Activated CD8-positive, alpha-beta memory T cell treated with anti-CD3 and anti-CD28 coated beads, Interleukin-2, amount 10 ng/mL, durations not matched to agents 7 days and 5 days (primary cell): ENCODE measurements at regions not wholly inside any gene's neighbourhood (a gene's known extent, or its start where the extent isn't known, plus 50 kb on each side); places are given as distances from the start of the nearest gene placed in this dataset.

Experiments
- ATAC-seq: fragments of 150-1000 bp; cut with Tn5 transposase; one replicate; pipeline ENCODE4 v1.10.0; 2021; ENCODE audit warnings: moderate library complexity
- CTCF ChIA-PET: fragments of 350-600 bp; sonication (Branson Sonifier 250); formaldehyde crosslinking; loops from one replicate; lab custom pipeline; 2021; ENCODE audit warnings: antibody characterized with exemption; lab: Charles Lee
- DNase-seq: peaks from one replicate; pipeline ENCODE4 v3.0.0-alpha.2; 2020
- H3K27ac Mint-ChIP-seq: one replicate; pipeline ENCODE4 v1.8.0; 2021; ENCODE audit warnings: mild to moderate bottlenecking, mixed read lengths
- H3K27me3 Mint-ChIP-seq: one replicate; pipeline ENCODE4 v1.8.0; 2021; ENCODE audit warnings: mixed read lengths
- H3K36me3 Mint-ChIP-seq: one replicate; pipeline ENCODE4 v1.8.0; 2021; ENCODE audit warnings: mild to moderate bottlenecking, mixed read lengths
- H3K4me1 Mint-ChIP-seq: one replicate; pipeline ENCODE4 v1.8.0; 2021; ENCODE audit warnings: mixed read lengths
- H3K4me3 Mint-ChIP-seq: one replicate; pipeline ENCODE4 v1.8.0; 2021; ENCODE audit warnings: mild to moderate bottlenecking, moderate library complexity, mixed read lengths
- H3K9me3 Mint-ChIP-seq: one replicate; pipeline ENCODE4 v1.8.0; 2022; ENCODE audit warnings: low read depth, mixed read lengths

DNA sequence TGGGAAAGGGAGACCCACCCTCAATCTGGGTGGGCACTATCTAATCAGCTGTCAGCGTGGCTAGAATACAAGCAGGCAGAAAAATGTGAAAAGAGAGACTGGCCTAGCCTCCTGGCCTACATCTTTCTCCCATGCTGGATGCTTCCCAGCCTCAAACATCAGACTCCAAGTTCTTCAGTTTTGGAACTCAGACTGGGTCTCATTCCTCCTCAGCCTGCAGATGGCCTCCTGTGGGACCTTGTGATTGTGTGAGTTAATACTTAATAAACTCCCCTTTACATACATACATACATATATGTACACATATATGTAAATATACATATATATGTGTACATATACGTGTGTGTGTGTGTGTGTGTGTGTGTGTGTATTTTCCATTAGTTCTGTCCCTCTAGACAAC lies 207.1 kb downstream of the BRINP2 start:
- H3K27ac Mint-ChIP-seq, result no peak overlapping the region
- peaks cover 8% of the 10 kb centered on the region for H3K9me3 Mint-ChIP-seq
- no peaks in the 10 kb centered on the region for H3K27me3 Mint-ChIP-seq
- H3K4me1 Mint-ChIP-seq, result no peaks in the 10 kb centered on the region
- ATAC-seq (no peak), DNase-seq (no peak)
- CTCF ChIA-PET, result no interaction called here
- H3K4me3 Mint-ChIP-seq, result no peak overlapping the region
- no peaks in the 10 kb centered on the region for H3K36me3 Mint-ChIP-seq

DNA sequence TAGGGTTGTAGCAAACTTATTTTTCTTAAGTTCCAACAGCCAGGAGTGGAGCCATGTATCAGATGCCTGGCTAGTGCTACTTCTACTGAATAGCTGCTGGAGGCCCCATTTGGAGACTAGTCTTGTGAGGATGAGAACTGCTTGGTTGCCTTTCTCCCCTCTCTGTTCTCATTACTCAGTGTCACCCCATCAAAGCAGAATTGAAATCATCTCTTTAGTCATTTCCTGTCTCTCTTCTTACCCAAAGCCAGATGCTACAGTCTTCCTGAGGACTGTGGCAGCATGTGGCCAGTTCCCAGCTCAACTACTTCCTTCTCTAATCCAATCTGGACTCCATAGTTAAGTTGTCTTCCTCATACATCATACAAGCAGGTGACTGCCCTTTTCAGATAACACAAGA lies 197.5 kb downstream of the BRINP2 start:
- ATAC-seq, result no peak
- CTCF ChIA-PET, result no interaction called here
- Mint-ChIP-seq H3K27me3 (no peaks in the 10 kb centered on the region), H3K27ac (no peak overlapping the region), H3K4me1 (peaks cover 2% of the 10 kb centered on the region), H3K4me3 (no peak overlapping the region), H3K36me3 (no peaks in the 10 kb centered on the region), H3K9me3 (no peaks in the 10 kb centered on the region)
- no peak for DNase-seq

DNA sequence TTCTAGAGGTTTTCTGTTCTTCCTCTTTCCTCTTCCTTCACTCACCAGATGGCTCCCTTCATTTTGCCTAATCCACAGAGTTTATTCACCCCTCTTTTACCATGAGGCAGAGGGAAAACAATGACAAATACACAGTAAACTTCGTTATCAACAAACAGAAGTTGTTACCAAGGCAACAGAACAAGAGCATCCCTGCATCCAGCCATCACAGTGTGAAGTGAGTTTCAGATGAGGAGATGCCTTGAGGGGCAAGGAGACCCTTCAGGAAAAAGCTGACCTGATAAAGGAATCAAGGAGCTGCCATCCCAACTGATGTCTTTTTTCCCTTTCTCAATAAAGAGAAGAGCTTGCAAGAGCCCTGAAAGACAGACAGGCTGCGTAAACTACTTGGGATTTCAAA lies 195.3 kb downstream of the BRINP2 start:
- H3K36me3 Mint-ChIP-seq, result no peaks in the 10 kb centered on the region
- no peaks in the 10 kb centered on the region for H3K9me3 Mint-ChIP-seq
- ATAC-seq, result no peak
- H3K4me3 Mint-ChIP-seq, result no peak overlapping the region
- CTCF ChIA-PET, result no interaction called here
- no peak overlapping the region for H3K27ac Mint-ChIP-seq
- H3K27me3 Mint-ChIP-seq, result no peaks in the 10 kb centered on the region
- DNase-seq, result no peak
- peaks cover 2% of the 10 kb centered on the region for H3K4me1 Mint-ChIP-seq

DNA sequence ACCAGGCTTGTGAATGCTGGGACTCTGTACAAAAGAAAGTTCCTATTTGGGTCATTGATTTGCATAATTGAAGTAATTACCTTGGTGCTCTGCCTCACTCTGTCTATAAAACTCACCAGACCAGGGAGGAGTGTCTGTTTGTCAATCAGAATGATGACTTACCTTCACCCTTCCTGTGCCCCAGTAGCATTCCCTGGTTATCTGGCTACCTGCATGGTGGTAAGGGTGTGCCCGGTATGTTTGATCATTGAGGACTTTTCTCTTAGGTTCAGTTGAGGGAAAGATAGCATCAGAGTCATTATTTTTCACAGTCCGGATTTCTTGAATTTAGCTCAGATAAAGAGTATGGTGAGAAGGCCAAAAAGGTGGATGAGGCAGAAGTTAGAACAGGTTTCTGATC lies 190.0 kb downstream of the BRINP2 start:
- ATAC-seq (no peak), DNase-seq (no peak)
- no peaks in the 10 kb centered on the region for H3K4me1 Mint-ChIP-seq
- CTCF ChIA-PET, result no interaction called here
- H3K27me3 Mint-ChIP-seq, result no peaks in the 10 kb centered on the region
- H3K9me3 Mint-ChIP-seq, result no peaks in the 10 kb centered on the region
- no peaks in the 10 kb centered on the region for H3K36me3 Mint-ChIP-seq
- no peak overlapping the region for H3K27ac Mint-ChIP-seq
- H3K4me3 Mint-ChIP-seq, result no peak overlapping the region

DNA sequence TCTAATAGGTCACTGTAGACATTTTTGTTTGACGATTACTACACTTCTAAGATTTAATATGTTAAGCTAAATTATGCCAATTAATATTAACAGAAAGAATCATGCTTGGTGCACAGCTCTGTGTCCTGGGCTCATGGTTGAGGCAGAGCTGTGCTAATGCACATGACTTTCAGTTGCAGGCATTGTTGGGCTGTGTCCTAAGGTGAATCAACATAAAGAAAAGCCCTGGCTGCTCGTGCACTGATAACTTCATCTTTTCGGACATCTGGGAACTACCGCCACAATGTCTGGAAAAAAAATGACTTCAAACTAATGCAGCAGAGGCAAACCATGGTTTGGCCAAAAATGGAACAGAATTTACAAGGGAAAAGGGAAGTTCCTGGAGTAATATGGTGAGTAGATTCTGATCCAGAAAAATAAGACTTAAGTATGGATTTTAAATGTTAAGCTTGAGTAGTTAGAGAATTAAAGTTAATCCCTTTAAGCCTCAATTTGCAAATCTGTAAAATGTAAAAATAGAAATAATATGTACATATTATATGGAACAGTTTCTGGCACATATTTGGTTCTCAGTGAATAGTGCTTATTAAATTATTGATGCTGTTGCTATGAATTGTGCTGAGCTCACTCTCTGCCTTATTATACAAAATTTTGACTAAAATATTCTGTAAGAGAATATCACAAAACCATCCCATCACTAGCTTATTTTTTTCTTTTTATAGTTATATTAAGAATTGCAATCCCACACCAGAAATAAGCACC lies 186.1 kb downstream of the BRINP2 start:
- no peak overlapping the region for H3K27ac Mint-ChIP-seq
- DNase-seq, result no peak
- no peaks in the 10 kb centered on the region for H3K4me1 Mint-ChIP-seq
- no peaks in the 10 kb centered on the region for H3K36me3 Mint-ChIP-seq
- H3K9me3 Mint-ChIP-seq, result no peaks in the 10 kb centered on the region
- CTCF ChIA-PET, result no interaction called here
- no peak for ATAC-seq
- H3K4me3 Mint-ChIP-seq, result no peak overlapping the region
- no peaks in the 10 kb centered on the region for H3K27me3 Mint-ChIP-seq

DNA sequence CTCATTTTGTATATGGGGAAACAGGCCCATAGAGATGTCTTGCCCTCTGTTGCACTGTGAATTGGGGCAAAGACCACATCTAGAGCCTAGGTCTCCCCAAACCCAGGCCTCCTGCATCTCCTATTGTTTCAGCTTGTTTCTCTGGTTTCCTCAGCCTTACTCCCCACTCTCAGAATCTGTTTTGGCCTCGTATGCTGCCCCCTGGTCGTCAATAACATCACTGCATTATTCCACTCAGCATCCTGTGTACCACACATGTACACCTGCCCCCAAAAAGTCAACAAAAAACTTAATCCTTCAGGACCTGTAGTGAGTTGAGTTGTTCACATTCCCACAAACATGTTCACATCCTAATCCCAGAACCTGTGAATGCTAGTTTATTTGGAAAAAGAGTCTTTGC lies 184.8 kb downstream of the BRINP2 start:
- no peaks in the 10 kb centered on the region for H3K4me1 Mint-ChIP-seq
- DNase-seq (no peak), ATAC-seq (no peak)
- H3K4me3 Mint-ChIP-seq, result no peak overlapping the region
- CTCF ChIA-PET, result no interaction called here
- H3K27ac Mint-ChIP-seq, result no peak overlapping the region
- no peaks in the 10 kb centered on the region for H3K27me3 Mint-ChIP-seq
- no peaks in the 10 kb centered on the region for H3K36me3 Mint-ChIP-seq
- no peaks in the 10 kb centered on the region for H3K9me3 Mint-ChIP-seq

DNA sequence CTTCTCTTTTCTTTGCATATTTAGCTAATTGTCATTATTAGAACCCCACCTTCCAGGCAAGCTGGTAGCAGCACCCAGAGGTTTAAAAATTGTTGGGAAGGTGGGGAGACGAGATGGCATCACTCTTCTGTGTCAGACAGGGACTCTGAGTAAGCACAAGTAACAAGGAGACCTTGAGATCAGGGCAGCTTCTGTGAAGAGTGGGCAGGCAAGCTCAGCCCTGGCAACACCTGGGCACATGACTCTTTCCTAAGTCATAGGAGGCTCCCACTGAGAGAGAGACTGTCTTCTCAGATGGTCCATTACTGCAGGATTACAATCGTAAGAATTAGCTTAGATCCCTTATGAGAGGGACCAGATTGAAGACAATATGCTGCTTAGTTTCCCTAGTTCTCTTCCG lies 183.5 kb downstream of the BRINP2 start:
- CTCF ChIA-PET, result interaction anchor here (0.6 kb wide), 1 partner anchor 87 kb away, joined by 4 read pairs; no protein-coding TSS in a partner anchor
- H3K4me3 Mint-ChIP-seq, result no peak overlapping the region
- H3K36me3 Mint-ChIP-seq, result no peaks in the 10 kb centered on the region
- no peak overlapping the region for H3K27ac Mint-ChIP-seq
- no peak for DNase-seq
- H3K27me3 Mint-ChIP-seq, result no peaks in the 10 kb centered on the region
- H3K9me3 Mint-ChIP-seq, result no peaks in the 10 kb centered on the region
- H3K4me1 Mint-ChIP-seq, result no peaks in the 10 kb centered on the region
- ATAC-seq, result no peak

DNA sequence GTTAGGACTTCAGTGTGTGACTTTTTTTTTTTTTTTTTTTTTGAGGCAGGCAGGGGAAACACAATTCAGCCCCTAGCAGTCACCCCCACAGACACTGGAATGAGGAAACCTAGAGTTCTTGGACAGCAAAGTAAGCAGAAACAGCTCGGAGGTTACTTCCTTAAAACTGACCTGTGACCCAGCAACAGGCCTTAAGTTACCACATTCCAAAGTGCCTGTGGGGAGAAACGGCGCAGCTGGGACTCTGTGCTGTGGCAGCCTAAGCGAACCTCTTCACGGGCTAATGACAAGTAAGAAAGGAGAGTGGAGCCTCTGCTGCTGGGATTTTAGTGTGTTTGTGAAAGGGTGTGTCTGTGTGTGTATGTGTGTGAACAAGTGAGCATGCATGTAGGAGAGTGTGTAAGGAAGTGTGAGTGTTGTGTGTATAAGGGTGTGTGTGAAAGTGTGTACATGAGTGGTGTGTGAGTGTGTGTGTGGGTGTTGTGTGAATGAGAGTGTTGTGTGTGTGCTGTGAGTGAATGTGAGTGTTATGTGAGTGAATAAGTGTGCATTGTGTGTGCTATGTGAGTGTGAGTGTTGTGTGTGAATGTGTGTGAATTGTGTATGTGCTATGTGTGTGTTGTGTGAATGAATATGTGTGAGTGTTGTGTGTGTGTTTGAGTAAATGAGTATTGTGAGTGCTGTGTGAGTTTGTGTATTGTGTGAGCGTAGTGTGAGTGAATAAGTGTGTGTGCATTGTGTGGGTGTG lies 180.8 kb downstream of the BRINP2 start:
- H3K27me3 Mint-ChIP-seq, result no peaks in the 10 kb centered on the region
- H3K27ac Mint-ChIP-seq, result no peak overlapping the region
- H3K4me1 Mint-ChIP-seq, result no peaks in the 10 kb centered on the region
- ATAC-seq, result no peak
- no peaks in the 10 kb centered on the region for H3K9me3 Mint-ChIP-seq
- no peak overlapping the region for H3K4me3 Mint-ChIP-seq
- CTCF ChIA-PET, result no interaction called here
- no peak for DNase-seq
- H3K36me3 Mint-ChIP-seq, result no peaks in the 10 kb centered on the region

DNA sequence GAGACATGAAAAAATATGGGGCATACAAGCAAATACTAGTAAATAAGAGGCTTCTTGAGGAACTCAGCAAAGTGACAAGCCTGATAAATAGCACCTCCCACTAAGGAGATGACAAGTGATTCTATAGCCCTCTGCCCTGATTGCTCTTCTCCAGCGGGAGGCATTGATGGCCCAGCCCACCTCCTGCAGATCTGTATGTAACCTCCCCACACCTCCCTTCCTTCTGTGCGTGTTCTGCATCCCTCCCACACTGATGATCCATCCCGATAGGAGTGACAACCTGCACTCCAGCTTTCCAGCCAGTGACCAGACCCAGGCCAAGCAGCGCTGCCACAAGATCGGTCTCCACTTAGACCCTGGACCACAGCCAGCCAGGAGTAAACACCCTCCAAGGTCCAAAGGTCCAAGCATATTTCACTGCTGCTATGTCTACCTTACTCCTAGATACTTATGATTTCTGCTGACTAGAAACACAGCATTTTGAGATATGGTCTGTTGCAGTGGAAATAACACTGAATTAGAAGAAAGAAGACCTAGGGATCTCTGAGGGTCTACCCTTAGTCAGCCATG lies 176.1 kb downstream of the BRINP2 start:
- no peaks in the 10 kb centered on the region for H3K9me3 Mint-ChIP-seq
- ATAC-seq (no peak), DNase-seq (no peak)
- CTCF ChIA-PET, result no interaction called here
- no peaks in the 10 kb centered on the region for H3K27me3 Mint-ChIP-seq
- no peaks in the 10 kb centered on the region for H3K36me3 Mint-ChIP-seq
- H3K4me1 Mint-ChIP-seq, result no peaks in the 10 kb centered on the region
- no peak overlapping the region for H3K4me3 Mint-ChIP-seq
- no peak overlapping the region for H3K27ac Mint-ChIP-seq

DNA sequence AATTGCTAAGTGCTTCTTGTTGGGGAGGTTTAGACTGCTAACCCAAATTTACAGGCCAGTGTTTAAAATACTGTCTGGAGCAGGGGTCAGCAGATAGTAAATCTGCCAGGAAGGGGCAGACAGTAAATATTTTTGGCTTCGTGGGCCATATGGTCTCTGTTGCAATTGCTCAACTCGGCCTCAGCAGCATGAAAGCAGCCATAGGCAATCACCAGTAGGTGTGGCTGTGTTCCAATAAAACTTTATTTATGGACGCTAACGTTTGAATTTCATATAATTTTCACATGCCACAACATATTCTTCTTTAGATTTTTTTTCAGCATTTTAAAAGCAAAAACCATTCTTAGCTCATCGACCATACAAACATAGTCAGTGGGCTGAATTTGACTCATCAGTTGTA lies 172.7 kb downstream of the BRINP2 start:
- Mint-ChIP-seq H3K9me3 (peaks cover 2% of the 10 kb centered on the region), H3K27me3 (no peaks in the 10 kb centered on the region), H3K4me3 (no peak overlapping the region), H3K27ac (no peak overlapping the region), H3K4me1 (no peaks in the 10 kb centered on the region), H3K36me3 (no peaks in the 10 kb centered on the region)
- no peak for ATAC-seq
- no peak for DNase-seq
- CTCF ChIA-PET, result no interaction called here

DNA sequence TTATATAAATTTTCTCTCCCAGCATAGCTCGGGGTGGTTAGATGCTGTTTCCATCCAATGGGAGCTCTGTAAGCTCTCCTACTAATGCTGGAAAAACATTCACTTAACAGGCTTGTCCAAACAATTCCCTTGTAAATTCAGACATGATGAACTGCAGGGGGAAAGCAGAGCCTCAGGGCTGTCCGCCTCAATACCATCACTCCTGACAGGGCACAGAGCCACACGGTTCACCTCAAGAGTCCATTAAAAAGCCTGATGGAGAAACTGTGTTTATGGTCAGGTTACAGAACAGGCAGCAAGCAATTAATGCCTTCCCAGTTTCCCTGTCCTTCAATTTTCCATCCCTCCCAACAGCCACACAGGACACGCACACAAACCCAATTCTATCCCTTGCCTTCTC lies 171.0 kb downstream of the BRINP2 start:
- H3K4me1 Mint-ChIP-seq, result no peaks in the 10 kb centered on the region
- H3K27ac Mint-ChIP-seq, result no peak overlapping the region
- no peak overlapping the region for H3K4me3 Mint-ChIP-seq
- H3K9me3 Mint-ChIP-seq, result peaks cover 2% of the 10 kb centered on the region
- H3K36me3 Mint-ChIP-seq, result no peaks in the 10 kb centered on the region
- ATAC-seq (no peak), DNase-seq (no peak)
- CTCF ChIA-PET, result no interaction called here
- no peaks in the 10 kb centered on the region for H3K27me3 Mint-ChIP-seq

DNA sequence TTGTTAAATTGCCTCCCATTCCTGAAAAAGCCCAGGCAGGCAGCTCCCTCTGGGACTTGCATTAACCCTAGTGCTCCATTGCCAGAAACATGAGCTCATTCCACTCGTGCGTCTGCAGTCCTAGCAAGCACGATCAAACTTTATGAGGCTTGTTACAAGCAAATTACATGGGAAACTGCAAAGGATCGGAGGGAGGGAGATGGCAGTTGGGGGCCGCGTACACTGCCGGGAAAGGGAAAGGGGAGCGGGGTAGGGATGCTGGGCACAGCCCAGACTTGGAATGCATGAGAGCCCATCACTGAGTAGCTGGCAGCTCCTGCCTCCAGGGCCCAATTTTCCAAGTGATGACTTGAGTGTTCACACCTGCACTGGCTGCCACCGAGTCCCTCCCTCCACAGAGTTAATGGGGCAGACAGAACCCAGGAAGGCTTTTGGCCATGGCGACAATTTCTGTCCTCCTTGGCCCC lies 169.9 kb downstream of the BRINP2 start:
- H3K9me3 Mint-ChIP-seq, result peaks cover 2% of the 10 kb centered on the region
- no peaks in the 10 kb centered on the region for H3K4me1 Mint-ChIP-seq
- CTCF ChIA-PET, result no interaction called here
- no peak overlapping the region for H3K27ac Mint-ChIP-seq
- ATAC-seq, result no peak
- H3K27me3 Mint-ChIP-seq, result no peaks in the 10 kb centered on the region
- no peak for DNase-seq
- no peak overlapping the region for H3K4me3 Mint-ChIP-seq
- no peaks in the 10 kb centered on the region for H3K36me3 Mint-ChIP-seq

DNA sequence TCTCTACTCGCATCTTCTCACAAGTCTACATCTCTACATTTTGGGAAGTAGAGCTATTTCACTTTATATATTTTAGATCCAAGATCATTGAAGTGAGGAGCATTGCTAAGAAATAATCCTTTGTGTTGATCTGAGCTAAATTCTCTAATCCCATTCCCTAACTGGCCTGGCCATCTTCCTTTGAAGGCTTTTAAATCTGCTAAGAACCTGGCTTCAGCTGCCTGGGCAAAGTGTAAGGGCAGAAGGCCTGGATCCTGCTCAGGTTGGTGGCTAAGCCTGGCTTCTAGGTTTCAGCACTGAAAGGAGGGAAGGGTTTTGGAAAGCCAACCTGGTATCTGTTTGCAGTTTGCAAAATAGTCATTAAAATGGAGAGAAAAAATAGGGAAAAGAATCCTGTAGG lies 167.6 kb downstream of the BRINP2 start:
- DNase-seq (no peak), ATAC-seq (no peak)
- H3K27me3 Mint-ChIP-seq, result no peaks in the 10 kb centered on the region
- peaks cover 2% of the 10 kb centered on the region for H3K9me3 Mint-ChIP-seq
- H3K36me3 Mint-ChIP-seq, result no peaks in the 10 kb centered on the region
- H3K4me3 Mint-ChIP-seq, result no peak overlapping the region
- H3K27ac Mint-ChIP-seq, result no peak overlapping the region
- CTCF ChIA-PET, result no interaction called here
- no peaks in the 10 kb centered on the region for H3K4me1 Mint-ChIP-seq

DNA sequence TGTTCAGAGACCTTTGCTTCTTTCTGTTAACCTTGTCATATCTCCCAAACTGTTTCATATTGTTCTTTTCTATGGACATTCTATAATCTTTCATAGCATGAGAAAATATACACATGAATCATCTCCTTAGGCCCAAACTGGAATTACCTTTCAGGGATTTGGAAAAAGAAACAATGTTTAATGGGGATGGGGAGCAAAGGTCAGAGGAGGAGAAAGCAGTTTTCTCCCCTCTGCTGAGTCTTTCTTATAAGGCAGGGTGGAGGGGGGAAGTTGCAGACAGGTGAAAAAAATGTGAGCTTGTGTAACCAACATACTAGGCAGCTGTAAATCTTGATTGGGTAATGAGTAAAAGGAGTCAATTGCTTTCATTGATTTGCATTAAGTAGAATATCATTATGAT lies 164.1 kb downstream of the BRINP2 start:
- Mint-ChIP-seq H3K9me3 (no peaks in the 10 kb centered on the region), H3K27ac (no peak overlapping the region), H3K27me3 (no peaks in the 10 kb centered on the region), H3K36me3 (no peaks in the 10 kb centered on the region), H3K4me3 (no peak overlapping the region), H3K4me1 (no peaks in the 10 kb centered on the region)
- ATAC-seq (no peak), DNase-seq (no peak)
- CTCF ChIA-PET, result no interaction called here
